ENCODE measurements at regions not wholly inside any gene's neighbourhood (a gene's known extent, or its start where the extent isn't known, plus 50 kb on each side); places are given as distances from the start of the nearest gene placed in this dataset.

DNA sequence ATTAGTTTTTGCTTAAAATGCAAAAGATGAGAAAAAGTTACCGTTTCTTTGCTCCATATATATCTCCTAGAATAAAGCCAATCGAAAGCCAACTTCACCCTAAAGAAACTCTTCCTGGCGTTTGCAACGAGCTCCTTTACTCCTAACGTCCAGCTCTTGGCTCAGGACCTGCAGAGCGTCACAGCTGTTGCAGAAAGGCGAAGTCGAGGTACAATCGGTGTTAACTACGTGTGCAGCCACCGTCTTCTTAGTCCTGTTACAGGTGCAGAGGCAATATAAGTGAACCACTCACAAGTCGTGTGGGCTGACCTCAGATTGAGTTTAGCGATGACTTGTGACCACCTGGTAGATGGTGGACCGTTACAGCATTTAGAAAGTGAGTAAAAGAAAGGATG lies 113.1 kb downstream of the TRIM27 start:
- FAIRE-seq (no peak), DNase-seq (ENCODE audit: low read depth in 1 of 2, low spot score in 1 of 2) (no peak), ATAC-seq (peak; percentile 52 to 57; a peak in 4 of 6 replicates)
- Histone ChIP-seq H3K9me3 (no peaks in the 10 kb centered on the region), H3K4me2 (peak overlapping the region; percentile 92), H3K27ac (no peak overlapping the region), H3K4me1 (peaks cover 11% of the 10 kb centered on the region; the same call in 1 of the 3 replicates), H3K4me3 (peak overlapping the region; percentile 61)
- ChIA-PET POLR2A (interaction anchor here (0.6 to 1.1 kb wide), 2 partner anchors 52 to 90 kb away, joined by 3 read pairs; no protein-coding TSS in a partner anchor), CTCF (interaction anchor here (0.6 to 3.0 kb wide), 6 partner anchors 13 to 209 kb away, joined by 3 to 14 read pairs (median 3); no protein-coding TSS in a partner anchor)
- TF ChIP-seq, protein P1, sequence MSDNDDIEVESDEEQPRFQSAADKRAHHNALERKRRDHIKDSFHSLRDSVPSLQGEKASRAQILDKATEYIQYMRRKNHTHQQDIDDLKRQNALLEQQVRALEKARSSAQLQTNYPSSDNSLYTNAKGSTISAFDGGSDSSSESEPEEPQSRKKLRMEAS (IDR thresholded peaks at IDR 0.05): 0 out of 2 replicates have a peak, but pooled peaks have one; percentile 12
- TF ChIP-seq KDM1A (IDR thresholded peaks at IDR 0.05; ENCODE audit: low read depth) (no peak), MAFK (IDR thresholded peaks at IDR 0.05; ENCODE audit: partially characterized antibody) (no peak), EHMT2 (IDR thresholded peaks at IDR 0.05; ENCODE audit: low read depth) (no peak)
- TF ChIP-seq, protein P2, sequence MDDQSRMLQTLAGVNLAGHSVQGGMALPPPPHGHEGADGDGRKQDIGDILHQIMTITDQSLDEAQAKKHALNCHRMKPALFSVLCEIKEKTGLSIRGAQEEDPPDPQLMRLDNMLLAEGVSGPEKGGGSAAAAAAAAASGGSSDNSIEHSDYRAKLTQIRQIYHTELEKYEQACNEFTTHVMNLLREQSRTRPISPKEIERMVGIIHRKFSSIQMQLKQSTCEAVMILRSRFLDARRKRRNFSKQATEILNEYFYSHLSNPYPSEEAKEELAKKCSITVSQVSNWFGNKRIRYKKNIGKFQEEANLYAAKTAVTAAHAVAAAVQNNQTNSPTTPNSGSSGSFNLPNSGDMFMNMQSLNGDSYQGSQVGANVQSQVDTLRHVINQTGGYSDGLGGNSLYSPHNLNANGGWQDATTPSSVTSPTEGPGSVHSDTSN (IDR thresholded peaks at IDR 0.05): no peak
- TF ChIP-seq, protein P3, sequence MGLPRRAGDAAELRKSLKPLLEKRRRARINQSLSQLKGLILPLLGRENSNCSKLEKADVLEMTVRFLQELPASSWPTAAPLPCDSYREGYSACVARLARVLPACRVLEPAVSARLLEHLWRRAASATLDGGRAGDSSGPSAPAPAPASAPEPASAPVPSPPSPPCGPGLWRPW (IDR thresholded peaks at IDR 0.05): no peak
- TF ChIP-seq, protein P4, sequence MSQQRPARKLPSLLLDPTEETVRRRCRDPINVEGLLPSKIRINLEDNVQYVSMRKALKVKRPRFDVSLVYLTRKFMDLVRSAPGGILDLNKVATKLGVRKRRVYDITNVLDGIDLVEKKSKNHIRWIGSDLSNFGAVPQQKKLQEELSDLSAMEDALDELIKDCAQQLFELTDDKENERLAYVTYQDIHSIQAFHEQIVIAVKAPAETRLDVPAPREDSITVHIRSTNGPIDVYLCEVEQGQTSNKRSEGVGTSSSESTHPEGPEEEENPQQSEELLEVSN (IDR thresholded peaks at IDR 0.05; ENCODE audit: borderline replicate concordance, low read depth): no peak
- 1% methylated on average over 14 of the region's 14 CpGs for WGBS (ENCODE audit: missing lambda C conversion rate)

DNA sequence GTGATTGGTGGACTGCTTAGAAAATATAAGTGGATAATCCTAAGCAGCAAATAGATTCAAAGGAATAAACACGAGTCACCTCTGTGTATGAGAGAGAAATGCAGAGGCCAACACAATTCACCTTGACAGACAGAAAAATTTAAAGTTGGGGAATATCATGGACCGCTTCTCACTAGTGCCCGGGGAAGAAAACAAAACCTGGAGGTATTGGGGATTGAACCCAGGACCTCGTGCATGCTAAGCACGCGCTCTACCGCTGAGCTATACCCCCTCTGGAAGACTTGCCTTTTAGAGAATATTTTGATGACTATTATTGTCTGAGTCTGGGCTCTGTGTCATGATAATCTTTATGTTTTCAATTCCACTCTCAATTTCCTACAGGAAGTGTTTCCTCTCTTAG lies 111.9 kb downstream of the TRIM27 start:
- H3K9me3 ChIP-seq: no peaks in the 10 kb centered on the region
- ChIA-PET POLR2A (no interaction called here), CTCF (interaction anchor here (0.5 to 3.0 kb wide), 6 partner anchors 17 to 347 kb away, joined by 3 to 14 read pairs (median 4); no protein-coding TSS in a partner anchor)
- DNase-seq (ENCODE audit: low read depth in 1 of 2, low spot score in 1 of 2): peak in 1 of 2 experiments; percentile 54
- ATAC-seq: peak; percentile 55 to 65; a peak in 5 of 6 replicates
- peak; percentile 46; the same call in 1 of the 2 replicates for TF ChIP-seq SREBF2 (IDR thresholded peaks at IDR 0.05)
- no peak for TF ChIP-seq EHF (CRISPR knock-in tag; IDR thresholded peaks at IDR 0.05)
- TF ChIP-seq KDM5A (IDR thresholded peaks at IDR 0.05): no peak
- TF ChIP-seq, protein P1 (IDR thresholded peaks at IDR 0.05): peak; percentile 49; the same call in 1 of the 2 replicates
- no peak overlapping the region for H3K27ac ChIP-seq
- FAIRE-seq: no peak
- WGBS (ENCODE audit: missing lambda C conversion rate): under 1% methylated on average over 7 of the region's 7 CpGs
- peak overlapping the region; percentile 61; the same call in 2 of the 3 replicates for H3K4me3 ChIP-seq
- peak overlapping the region; percentile 92 for H3K4me2 ChIP-seq
- peaks cover 11% of the 10 kb centered on the region; the same call in 1 of the 3 replicates for H3K4me1 ChIP-seq

DNA sequence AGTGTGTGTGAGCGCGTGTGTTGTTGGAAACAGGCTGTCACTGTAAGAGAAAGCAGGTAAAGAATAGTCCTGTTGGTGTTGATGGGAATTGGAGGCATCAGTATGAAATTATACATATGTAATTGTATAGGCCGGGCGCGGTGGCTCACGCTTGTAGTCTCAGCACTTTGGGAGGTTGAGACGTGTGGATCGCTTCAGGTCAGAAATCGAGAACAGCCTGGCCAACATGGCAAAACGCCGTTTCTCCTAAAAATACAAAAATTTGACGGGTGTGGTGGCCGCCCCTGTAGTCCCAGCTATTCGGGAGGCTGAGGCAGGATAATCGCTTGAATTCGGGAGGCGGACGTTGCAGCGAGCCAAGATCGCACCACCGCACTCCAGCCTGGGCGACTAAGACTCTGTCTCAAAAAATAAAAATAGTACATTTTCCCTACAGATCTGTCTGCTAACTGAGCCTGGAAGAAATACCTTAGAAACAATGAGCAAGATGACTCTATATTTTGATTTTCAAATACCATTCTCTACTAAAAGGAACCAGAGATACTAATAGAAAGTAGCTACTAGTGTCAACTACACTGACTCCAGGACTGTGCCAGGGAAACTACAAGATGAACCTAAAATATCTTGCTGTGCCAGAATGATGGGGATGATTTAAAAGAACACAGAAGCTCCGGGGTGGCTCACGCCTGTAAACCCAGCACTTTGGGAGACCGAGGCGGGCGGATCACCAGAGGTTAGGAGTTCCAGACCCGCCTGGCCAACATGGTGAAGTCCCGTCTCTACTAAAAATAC lies 110.8 kb downstream of the TRIM27 start:
- no peak for DNase-seq (ENCODE audit: low read depth in 1 of 2, low spot score in 1 of 2)
- no peak for FAIRE-seq
- Histone ChIP-seq H3K9me3 (no peaks in the 10 kb centered on the region), H3K4me2 (no peak overlapping the region), H3K4me3 (no peak overlapping the region), H3K27ac (no peak overlapping the region), H3K4me1 (peaks cover 12% of the 10 kb centered on the region; the same call in 1 of the 3 replicates)
- WGBS (ENCODE audit: missing lambda C conversion rate): 84% methylated on average over 28 of the region's 29 CpGs
- TF ChIP-seq FOXS1 (CRISPR knock-in tag; IDR thresholded peaks at IDR 0.05) (no peak), ZFP36 (IDR thresholded peaks at IDR 0.05; ENCODE audit: borderline replicate concordance, partially characterized antibody) (no peak), MAFK (IDR thresholded peaks at IDR 0.05; ENCODE audit: partially characterized antibody) (no peak), RARB (CRISPR knock-in tag; IDR thresholded peaks at IDR 0.05) (no peak), KDM1A (IDR thresholded peaks at IDR 0.05; ENCODE audit: low read depth) (no peak), TP53 (CRISPR knock-in tag; IDR thresholded peaks at IDR 0.05) (no peak)
- CTCF ChIA-PET: interaction anchor here (1.2 to 3.0 kb wide), 2 partner anchors 18 to 25 kb away, joined by 4 to 12 read pairs; no protein-coding TSS in a partner anchor
- POLR2A ChIA-PET: no interaction called here
- no peak for ATAC-seq

Data from A549 (cell line).